HG03097 (cell line): ENCODE measurements at regions not wholly inside any gene's neighbourhood (a gene's known extent, or its start where the extent isn't known, plus 50 kb on each side); places are given as distances from the start of the nearest gene placed in this dataset.
"Not testable (repeated sequence)": the region's sequence is repeated elsewhere in the genome, so short reads cannot be mapped to it uniquely, and the experiment has no call there.

Experiments used
- ATAC-seq: cut with Tn5 transposase; IDR thresholded peaks from one replicate; pipeline ENCODE4 v1.9.1; 2021; ENCODE audit not compliant: unreplicated experiment, low FRiP score

- not testable (repeated sequence) for ATAC-seq
Observed at GRCh38 chr16:10272250-10272854, 90.1 kb upstream of the GRIN2A start.

GRCh38 chr16:10275214-10275996, 93.2 kb upstream of the GRIN2A start:
- ATAC-seq = peak; percentile 89

GRCh38 chr16:10277597-10277996, 95.4 kb upstream of the GRIN2A start:
- no peak for ATAC-seq

GRCh38 chr16:10280262-10281170, 98.3 kb upstream of the GRIN2A start:
- no peak for ATAC-seq

- no peak for ATAC-seq
Observed at GRCh38 chr16:10282367-10282766, 100.1 kb upstream of the GRIN2A start.

- ATAC-seq = not testable (repeated sequence)
Observed at GRCh38 chr16:10283246-10283645, 101.0 kb upstream of the GRIN2A start.

GRCh38 chr16:10290467-10291105, 95.3 kb upstream of the ATF7IP2 start:
- ATAC-seq = not testable (repeated sequence)

- ATAC-seq = not testable (repeated sequence)
Observed at GRCh38 chr16:10292197-10292596, 93.7 kb upstream of the ATF7IP2 start.

- ATAC-seq = not testable (repeated sequence)
Observed at GRCh38 chr16:10292976-10293375, 92.9 kb upstream of the ATF7IP2 start.

GRCh38 chr16:10294153-10294552, 91.7 kb upstream of the ATF7IP2 start:
- ATAC-seq = not testable (repeated sequence)

- ATAC-seq = peak; percentile 20
Observed at GRCh38 chr16:10296956-10297340, 88.9 kb upstream of the ATF7IP2 start.

- ATAC-seq = peak; percentile 96
Observed at GRCh38 chr16:10297341-10298006, 88.4 kb upstream of the ATF7IP2 start.

- no peak for ATAC-seq
Observed at GRCh38 chr16:10300905-10301304, 85.0 kb upstream of the ATF7IP2 start.

GRCh38 chr16:10301547-10301946, 84.3 kb upstream of the ATF7IP2 start:
- ATAC-seq = not testable (repeated sequence)

GRCh38 chr16:10305912-10306311, 79.9 kb upstream of the ATF7IP2 start:
- no peak for ATAC-seq

- no peak for ATAC-seq
Observed at GRCh38 chr16:10308305-10309193, 77.3 kb upstream of the ATF7IP2 start.

GRCh38 chr16:10309271-10309932, 76.5 kb upstream of the ATF7IP2 start:
- no peak for ATAC-seq

GRCh38 chr16:10312008-10312407, 73.9 kb upstream of the ATF7IP2 start:
- no peak for ATAC-seq
